Esophagus (tissue), 2 donors: ENCODE measurements at regions not wholly inside any gene's neighbourhood (a gene's known extent, or its start where the extent isn't known, plus 50 kb on each side); places are given as distances from the start of the nearest gene placed in this dataset.

Source experiments
- H3K27ac ChIP-seq, 2 donors: one replicate each; pipeline ENCODE4 v1.5.1; 2013; ENCODE audit warnings: low read depth in 2 of 2, mild to moderate bottlenecking in 2 of 2, inconsistent platforms in 1 of 2, low read length in 1 of 2, moderate library complexity in 1 of 2
- H3K27me3 ChIP-seq, 2 donors: one replicate each; pipeline ENCODE4 v1.6.1; 2013; ENCODE audit warnings: low read length in 2 of 2, control low read depth in 1 of 2, mild to moderate bottlenecking in 1 of 2; ENCODE audit not compliant: insufficient read depth in 2 of 2, control insufficient read depth in 1 of 2
- H3K36me3 ChIP-seq, 2 donors: one replicate each; pipeline ENCODE4 v1.6.1; 2013; ENCODE audit warnings: low read length in 1 of 2; ENCODE audit not compliant: control insufficient read depth in 2 of 2, insufficient read depth in 2 of 2
- H3K4me1 ChIP-seq, 2 donors: one replicate each; pipeline ENCODE4 v1.6.1; 2013; ENCODE audit warnings: low read length in 1 of 2; ENCODE audit not compliant: control insufficient read depth in 2 of 2, insufficient read depth in 2 of 2
- H3K4me3 ChIP-seq, 2 donors: one replicate each; pipeline ENCODE4 v1.5.1; 2013; ENCODE audit warnings: low read length in 2 of 2, mild to moderate bottlenecking in 2 of 2, low read depth in 1 of 2, moderate library complexity in 1 of 2
- H3K9me3 ChIP-seq, 2 donors: one replicate each; pipeline ENCODE4 v1.6.1; 2013; ENCODE audit warnings: mild to moderate bottlenecking in 2 of 2, low read depth in 1 of 2, low read length in 1 of 2, moderate library complexity in 1 of 2; ENCODE audit not compliant: control insufficient read depth in 2 of 2, insufficient read depth in 1 of 2
- WGBS, 2 donors: extraction: QIAGEN DNeasy Blood & Tissue Kit; methylation state at CpG; one replicate each; pipeline ENCODE4 v1.1.7; 2013; 5-methylcytosine and 5-hydroxymethylcytosine counted together
- donor health status: healthy with polysubstance abuse.
- donor health status: Bipolar disorder and iron deficiency.

DNA sequence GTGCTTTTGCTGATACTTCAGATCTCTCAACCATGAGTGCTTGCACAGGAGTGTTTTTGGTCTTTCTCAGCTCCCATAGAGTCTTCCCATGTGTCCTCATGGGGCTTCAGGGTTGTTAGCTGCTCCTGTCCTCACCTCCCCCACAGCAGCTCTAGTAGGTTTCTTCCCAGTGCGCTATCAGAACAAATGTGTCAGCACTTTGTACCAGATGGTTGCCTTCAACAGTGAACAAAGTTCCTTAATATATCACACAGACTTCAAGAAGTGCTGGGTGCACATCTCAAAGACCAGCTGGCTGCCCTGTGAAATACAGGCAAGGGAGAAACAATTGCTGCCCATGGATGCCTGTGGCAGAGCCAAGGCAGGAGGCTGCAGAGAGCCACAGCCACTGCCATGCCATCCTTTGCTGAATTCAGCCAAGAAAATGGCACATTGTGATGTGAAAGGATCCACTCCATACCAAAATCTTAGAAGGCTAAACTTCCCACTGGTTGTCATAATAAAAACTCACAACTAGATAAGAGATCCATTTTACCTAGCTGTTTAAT is 471.3 kb downstream of the C6orf118 start:
- 61 to 73% methylated on average over 1 of the region's 1 CpG for WGBS, 2 donors

DNA sequence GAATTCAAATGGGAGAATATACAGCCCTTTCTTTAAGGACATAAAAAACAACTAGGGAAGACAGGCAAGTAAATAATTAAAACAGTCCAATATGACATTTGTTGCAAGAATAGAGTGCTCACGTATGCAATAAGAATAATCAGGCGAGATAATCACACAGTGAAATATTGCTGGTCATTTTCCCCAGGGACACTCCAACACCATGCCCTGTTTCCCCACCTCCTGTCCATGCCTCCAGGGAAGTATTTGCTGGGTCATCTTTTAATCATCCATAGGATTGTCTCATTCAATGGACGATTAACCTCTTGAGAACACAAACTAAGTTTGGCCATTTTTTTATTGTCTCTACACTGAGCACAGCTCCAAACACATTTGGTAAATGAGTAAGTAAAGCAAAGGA is 472.9 kb downstream of the C6orf118 start:
- Histone ChIP-seq H3K9me3 (no peaks in the 10 kb centered on the region), H3K27me3 (no peaks in the 10 kb centered on the region), H3K4me1 (no peaks in the 10 kb centered on the region), H3K4me3 (no peak overlapping the region), H3K27ac (no peak overlapping the region), H3K36me3 (no peaks in the 10 kb centered on the region)
- WGBS, 2 donors = 82 to 84% methylated on average over 3 of the region's 3 CpGs

More for the DNA sequence above, 471.3 kb downstream of the C6orf118 start:
- Histone ChIP-seq H3K4me1 (no peaks in the 10 kb centered on the region), H3K27ac (no peak overlapping the region), H3K27me3 (no peaks in the 10 kb centered on the region), H3K4me3 (no peak overlapping the region), H3K9me3 (no peaks in the 10 kb centered on the region), H3K36me3 (no peaks in the 10 kb centered on the region)

DNA sequence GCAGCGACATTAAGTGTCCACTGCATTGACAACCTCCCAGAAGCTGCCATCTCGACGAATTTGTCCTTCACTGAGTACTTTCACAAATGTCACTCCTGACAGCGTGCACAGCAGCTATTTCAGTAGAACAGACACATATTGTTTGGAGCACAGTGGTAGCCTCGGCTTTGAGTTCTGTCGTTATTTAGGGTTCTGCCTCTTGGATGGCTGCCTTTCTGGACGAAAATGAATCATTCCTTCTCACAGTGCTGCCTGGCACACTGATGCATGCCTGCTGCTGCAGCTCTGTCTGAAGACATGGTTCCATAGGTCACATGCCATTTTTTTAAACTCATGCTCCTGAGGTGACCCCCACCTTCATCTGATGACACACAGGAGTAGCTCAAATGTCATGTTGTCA is 477.0 kb downstream of the C6orf118 start:
- no peak overlapping the region for H3K4me3 ChIP-seq
- no peaks in the 10 kb centered on the region for H3K9me3 ChIP-seq
- WGBS, 2 donors = 72 to 78% methylated on average over 7 of the region's 7 CpGs
- no peak overlapping the region for H3K27ac ChIP-seq
- H3K36me3 ChIP-seq = no peaks in the 10 kb centered on the region
- H3K4me1 ChIP-seq = no peaks in the 10 kb centered on the region
- H3K27me3 ChIP-seq = no peaks in the 10 kb centered on the region

DNA sequence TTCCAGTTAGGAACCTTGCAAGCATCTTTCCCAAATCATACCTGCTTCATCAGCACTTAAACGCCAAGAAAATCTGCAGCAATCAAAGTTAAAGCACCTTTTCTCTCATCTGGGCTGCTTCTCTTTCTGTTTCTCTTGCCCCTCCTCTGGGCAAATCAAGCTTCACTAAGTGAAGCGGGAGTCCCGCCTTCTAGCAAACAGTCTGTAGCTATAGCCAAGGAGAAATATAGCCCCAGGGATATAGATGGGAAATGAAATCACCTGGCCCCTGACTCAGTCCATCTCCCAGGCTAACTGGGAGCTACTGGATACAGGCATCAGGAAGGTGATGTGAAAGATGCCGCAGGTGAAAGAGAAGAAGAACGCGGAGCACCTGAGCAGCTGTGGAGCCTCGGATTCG is 481.9 kb downstream of the C6orf118 start:
- Histone ChIP-seq H3K4me3 (no peak overlapping the region), H3K27me3 (no peaks in the 10 kb centered on the region), H3K4me1 (no peaks in the 10 kb centered on the region), H3K9me3 (peaks cover 0 to 6% of the 10 kb centered on the region in 2 donors), H3K36me3 (no peaks in the 10 kb centered on the region), H3K27ac (no peak overlapping the region)
- WGBS, 2 donors = 74 to 80% methylated on average over 8 of the region's 8 CpGs

DNA sequence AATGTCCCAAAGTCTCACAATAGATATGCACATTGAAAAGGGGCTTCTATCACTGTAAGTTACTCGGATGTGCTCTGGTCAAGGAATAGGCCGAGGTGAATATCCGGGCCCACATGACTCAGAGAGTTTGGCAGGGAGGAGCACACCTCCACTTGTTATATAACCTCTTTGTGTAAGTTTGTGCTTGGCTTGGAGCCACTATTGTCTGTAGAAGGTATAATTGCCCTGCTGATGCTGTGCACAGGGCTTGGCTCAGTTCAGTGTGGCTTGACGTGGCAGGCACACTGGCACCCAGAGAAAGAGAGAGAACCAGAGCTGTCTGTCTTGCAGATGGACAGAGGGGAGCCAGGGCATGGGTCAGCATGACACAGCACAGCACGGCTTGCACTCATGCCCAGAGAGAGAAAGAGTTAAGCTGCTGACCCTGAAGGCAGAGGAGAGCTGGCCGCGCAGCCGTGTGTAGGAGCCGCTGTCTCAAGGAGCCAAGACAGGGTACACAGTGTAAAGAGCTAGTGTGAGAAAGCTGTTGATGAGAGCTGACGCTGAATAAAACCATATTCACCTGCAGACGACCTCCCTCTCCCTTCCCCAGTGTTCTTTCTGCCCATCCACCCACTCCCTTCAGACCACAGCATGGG is 482.5 kb downstream of the C6orf118 start:
- Histone ChIP-seq H3K4me3 (no peak overlapping the region), H3K4me1 (no peaks in the 10 kb centered on the region), H3K9me3 (peaks cover 0 to 6% of the 10 kb centered on the region in 2 donors), H3K27ac (no peak overlapping the region), H3K36me3 (no peaks in the 10 kb centered on the region), H3K27me3 (no peaks in the 10 kb centered on the region)
- WGBS, 2 donors = 62 to 68% methylated on average over 11 of the region's 11 CpGs

DNA sequence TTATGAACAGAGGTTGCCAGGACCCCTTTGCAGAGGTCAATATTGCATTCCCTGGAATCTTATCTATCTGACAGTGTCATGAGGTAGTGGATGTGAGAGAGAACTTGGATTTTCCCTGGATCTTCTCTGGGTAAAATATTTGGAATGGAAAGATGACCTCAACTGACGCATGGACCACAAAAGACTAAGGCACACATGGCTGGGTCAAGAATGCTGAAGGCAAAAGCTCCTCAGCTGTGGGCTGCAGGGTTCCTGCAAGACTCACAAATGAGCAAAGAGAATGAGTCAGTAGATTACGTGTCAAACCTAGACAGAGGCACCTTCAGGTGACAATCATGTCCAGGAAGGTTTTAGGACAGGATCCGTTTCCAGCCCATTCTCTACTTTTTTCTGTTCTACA is 484.0 kb downstream of the C6orf118 start:
- Histone ChIP-seq H3K4me1 (no peaks in the 10 kb centered on the region), H3K36me3 (no peaks in the 10 kb centered on the region), H3K27ac (no peak overlapping the region), H3K9me3 (peaks cover 0 to 6% of the 10 kb centered on the region in 2 donors), H3K4me3 (no peak overlapping the region), H3K27me3 (no peaks in the 10 kb centered on the region)
- WGBS, 2 donors = 87 to 89% methylated on average over 3 of the region's 3 CpGs

DNA sequence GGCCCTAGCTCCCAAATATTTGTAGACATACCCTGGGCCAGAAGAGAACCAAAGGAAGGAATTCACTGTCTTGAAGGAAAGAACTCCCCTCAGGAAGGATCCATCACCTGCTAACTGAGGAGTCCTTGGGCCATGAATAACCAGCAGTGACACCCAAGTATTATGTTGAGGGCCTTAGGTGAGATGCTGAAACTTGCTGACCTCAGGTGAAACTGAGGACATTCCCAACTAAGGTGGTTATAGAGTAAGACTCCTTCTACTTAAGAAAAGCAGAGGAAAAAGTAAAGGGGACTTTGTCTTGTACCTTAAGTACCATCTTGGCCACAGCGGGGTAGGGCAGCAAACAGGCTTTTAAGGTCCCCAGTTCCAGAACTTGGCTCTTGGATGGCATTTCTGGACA is 491.7 kb downstream of the C6orf118 start:
- 91% methylated on average over 1 of the region's 1 CpG for WGBS, 2 donors
- H3K4me1 ChIP-seq = no peaks in the 10 kb centered on the region

DNA sequence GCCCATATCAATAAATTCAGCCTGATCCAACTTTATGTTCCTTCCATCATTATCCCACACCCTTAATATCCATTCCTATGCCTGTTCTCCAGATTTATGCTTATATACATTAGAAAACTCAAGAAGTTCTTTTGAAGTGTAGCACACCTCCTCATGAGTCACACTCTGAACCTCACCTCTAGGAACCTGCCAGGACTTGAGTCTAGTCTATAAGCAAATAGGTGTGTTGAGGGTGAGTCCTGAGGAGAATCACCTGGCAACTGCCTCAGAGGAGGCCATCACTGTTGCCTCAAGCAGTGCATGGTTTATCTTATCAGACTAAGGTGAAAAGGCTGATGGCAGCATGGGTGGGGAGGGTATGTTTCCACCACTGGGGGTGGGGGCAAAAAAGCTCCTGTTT is 496.7 kb downstream of the C6orf118 start:
- Histone ChIP-seq H3K27ac (no peak overlapping the region), H3K4me3 (no peak overlapping the region), H3K36me3 (no peaks in the 10 kb centered on the region), H3K27me3 (no peaks in the 10 kb centered on the region), H3K4me1 (no peaks in the 10 kb centered on the region), H3K9me3 (peaks cover 2 to 6% of the 10 kb centered on the region in 2 donors)

More for the DNA sequence above, 491.7 kb downstream of the C6orf118 start:
- no peaks in the 10 kb centered on the region for H3K36me3 ChIP-seq
- no peak overlapping the region for H3K27ac ChIP-seq
- no peaks in the 10 kb centered on the region for H3K27me3 ChIP-seq
- no peak overlapping the region for H3K4me3 ChIP-seq
- H3K9me3 ChIP-seq = peaks cover 0 to 3% of the 10 kb centered on the region in 2 donors

DNA sequence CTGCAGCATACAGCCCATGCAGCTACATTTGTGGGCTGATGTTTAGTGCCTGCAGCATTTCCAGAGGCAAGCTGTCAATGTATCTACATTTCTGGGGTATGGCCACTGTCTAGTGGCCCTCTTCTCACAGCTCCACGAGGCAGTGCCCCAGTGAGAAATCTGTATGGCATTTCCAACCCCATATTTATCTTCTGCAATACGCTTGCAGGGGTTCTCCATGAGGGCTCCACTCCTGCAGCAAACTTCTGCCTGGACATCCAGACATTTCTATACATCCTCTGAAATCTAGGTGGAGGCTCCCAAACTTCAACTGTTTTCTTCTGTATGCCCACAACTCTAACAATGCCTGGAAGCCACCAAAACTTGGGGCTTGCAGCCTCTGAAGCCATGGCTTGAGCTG is 502.3 kb downstream of the C6orf118 start:
- Histone ChIP-seq H3K27me3 (no peaks in the 10 kb centered on the region), H3K9me3 (peaks cover 2 to 9% of the 10 kb centered on the region in 2 donors), H3K27ac (no peak overlapping the region), H3K36me3 (no peaks in the 10 kb centered on the region), H3K4me3 (no peak overlapping the region), H3K4me1 (no peaks in the 10 kb centered on the region)
- 48 to 49% methylated on average over 2 of the region's 2 CpGs for WGBS, 2 donors
